GM12873 (cell line): ENCODE measurements at regions not wholly inside any gene's neighbourhood (a gene's known extent, or its start where the extent isn't known, plus 50 kb on each side); places are given as distances from the start of the nearest gene placed in this dataset.

ENCODE experiments used
- CTCF ChIP-seq: IDR thresholded peaks from 2 replicates; pipeline ENCODE4 v1.5.1; 2012; ENCODE audit warnings: low read depth, mild to moderate bottlenecking, moderate library complexity, low read length, control low read depth; ENCODE audit not compliant: insufficient read depth; ENCODE audit errors: missing control alignments

GRCh38 chr1:87666681-87667080 lies 338.0 kb downstream of the LMO4 start:
- TF ChIP-seq CTCF, result no peak

- no peak for TF ChIP-seq CTCF
Observed at GRCh38 chr1:87669674-87670073, 341.0 kb downstream of the LMO4 start.

- no peak for TF ChIP-seq CTCF
Observed at GRCh38 chr1:87673309-87673708, 344.6 kb downstream of the LMO4 start.

GRCh38 chr1:87673748-87674147 lies 345.1 kb downstream of the LMO4 start:
- no peak for TF ChIP-seq CTCF

GRCh38 chr1:87674791-87675190 lies 346.1 kb downstream of the LMO4 start:
- TF ChIP-seq CTCF, result no peak

GRCh38 chr1:87678266-87678665 lies 349.6 kb downstream of the LMO4 start:
- TF ChIP-seq CTCF, result no peak

GRCh38 chr1:87682565-87682964 lies 353.9 kb downstream of the LMO4 start:
- TF ChIP-seq CTCF, result no peak
